IPS-NIHi11 (cell line): ENCODE measurements at regions not wholly inside any gene's neighbourhood (a gene's known extent, or its start where the extent isn't known, plus 50 kb on each side); places are given as distances from the start of the nearest gene placed in this dataset.
"Not testable (repeated sequence)": the region's sequence is repeated elsewhere in the genome, so short reads cannot be mapped to it uniquely, and the experiment has no call there.

Experiments used
- DNase-seq: peaks from one replicate; pipeline ENCODE4 v3.0.0; 2012; ENCODE audit warnings: mixed read lengths, low spot score

DNA sequence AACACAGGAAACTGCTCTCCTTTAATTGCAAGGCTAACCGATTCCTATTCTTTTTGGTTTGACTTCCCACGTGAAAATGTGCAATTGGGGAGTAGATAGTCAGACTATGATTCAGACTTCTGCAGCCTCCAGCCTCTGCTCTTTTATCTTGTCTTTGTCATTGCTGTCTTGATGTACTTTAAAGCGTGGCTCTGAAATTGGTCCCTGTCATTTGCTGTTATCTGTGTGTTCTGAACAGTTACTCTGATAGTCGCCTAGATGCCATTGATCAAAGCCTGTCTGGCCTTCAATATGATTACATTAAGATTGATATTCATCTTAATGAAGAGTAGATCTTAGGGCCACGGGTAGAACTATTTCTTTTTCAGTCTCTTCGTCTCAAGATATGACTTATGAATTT lies 799.2 kb downstream of the REEP3 start:
- DNase-seq, result no peak

DNA sequence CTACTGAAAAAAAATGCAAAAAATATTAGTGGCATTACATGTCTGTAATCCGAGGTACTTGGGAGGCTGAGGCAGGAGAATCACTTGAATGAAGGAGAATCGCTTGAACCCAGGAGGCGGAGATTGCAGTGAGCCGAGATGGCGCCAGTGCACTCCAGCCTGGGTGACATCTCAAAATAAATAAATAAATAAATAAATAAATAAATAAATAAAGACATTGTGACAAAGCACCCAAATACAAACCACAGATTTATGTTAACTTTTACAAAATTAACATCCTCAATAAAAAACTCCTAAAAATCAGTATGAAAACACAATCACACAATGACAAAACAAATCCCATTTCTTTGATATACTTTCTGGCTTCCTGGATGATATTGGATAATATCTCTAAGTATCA lies 808.3 kb downstream of the REEP3 start:
- no peak for DNase-seq

DNA sequence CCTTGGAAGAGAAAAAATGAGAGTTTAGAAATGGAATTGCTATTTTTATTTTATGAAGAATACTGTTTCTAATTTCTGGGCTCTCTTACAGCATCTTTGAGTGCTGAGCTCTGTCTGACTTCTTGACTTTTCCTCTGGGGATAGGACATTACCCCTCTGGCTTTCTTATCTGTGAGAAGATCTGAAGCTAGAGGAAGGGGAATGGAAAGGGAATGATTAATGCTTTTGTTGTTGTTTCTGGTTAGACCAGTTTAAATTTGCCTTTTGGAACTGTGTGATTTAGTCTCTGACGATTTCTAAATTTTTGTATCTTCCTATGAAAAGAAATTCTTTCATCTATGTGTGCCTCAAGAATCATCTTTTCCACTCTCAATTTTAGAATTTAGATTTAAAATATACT lies 811.4 kb downstream of the REEP3 start:
- DNase-seq, result no peak

DNA sequence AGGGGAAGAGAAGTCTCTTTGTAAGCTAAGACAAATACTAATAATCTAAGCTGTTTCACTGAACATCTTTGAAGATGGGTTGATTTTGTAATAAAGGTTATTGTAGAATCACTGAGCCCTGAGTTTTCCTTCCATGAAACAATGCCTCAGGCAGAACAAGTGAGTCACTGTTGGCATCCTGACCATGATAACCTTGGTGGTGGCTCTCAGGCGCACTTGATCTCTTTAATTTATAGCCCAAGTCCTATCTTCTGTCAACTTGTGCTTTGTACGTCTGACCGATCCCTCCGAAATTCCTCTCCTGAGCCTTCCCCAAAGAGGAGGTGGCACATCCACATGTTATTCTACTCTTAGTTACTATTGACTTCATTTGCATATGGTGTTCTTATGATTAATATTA lies 812.9 kb downstream of the REEP3 start:
- no peak for DNase-seq

DNA sequence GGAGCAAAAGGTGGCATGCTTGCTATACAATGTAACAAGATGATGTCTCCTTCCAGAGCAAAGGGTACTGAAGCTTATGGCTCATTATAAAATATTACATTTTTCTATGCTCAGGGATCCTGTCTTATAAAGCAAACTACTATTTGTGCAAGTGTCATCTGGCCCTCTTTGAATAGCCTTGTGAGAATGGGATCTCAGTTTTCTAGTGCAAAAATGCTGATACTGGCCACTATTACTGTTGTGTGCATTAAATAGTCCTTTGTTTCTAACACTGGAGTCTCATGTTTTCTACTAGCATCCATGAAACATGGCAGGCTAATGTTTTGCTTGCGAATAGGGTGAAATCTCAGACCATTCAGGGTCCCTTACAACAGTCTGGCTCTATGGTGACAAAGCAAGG lies 823.0 kb downstream of the REEP3 start:
- DNase-seq, result no peak

DNA sequence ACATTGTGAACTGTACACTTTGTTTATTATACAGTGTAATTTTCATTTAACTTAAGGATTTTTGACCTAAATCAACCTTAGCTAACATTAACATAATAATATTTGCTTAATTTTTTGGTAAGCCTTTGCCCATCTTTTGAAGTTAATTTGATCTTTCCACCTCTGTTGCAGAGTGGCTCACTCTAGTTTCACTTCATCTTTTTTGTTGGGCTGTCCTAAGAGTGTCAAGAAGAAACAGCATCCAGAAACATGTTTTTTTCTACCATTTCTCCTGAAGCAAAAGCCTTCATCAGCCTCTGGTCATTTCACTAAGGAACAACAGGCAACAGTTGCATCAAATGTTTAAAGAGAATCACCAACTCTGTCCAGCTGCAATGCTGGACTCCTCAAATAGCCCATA lies 824.7 kb downstream of the REEP3 start:
- no peak for DNase-seq

DNA sequence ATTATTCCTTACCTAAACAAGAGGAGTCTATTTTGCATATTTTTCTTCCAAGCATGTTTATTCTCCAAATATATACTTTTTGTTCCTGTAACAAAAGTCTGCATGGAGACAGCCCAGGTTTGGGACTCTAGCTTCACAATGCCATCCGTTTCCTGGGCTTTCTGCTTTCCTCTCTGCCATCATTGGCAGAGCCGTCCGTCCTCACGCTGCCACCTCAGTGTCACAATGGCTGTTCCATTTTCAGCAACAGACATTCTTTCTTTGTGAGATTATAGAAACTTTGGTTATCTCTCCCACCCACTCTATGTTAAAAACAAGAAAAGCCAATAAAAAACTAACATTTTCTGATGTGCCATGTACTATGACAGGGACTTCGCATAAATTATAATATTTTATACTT lies 825.2 kb downstream of the REEP3 start:
- no peak for DNase-seq

DNA sequence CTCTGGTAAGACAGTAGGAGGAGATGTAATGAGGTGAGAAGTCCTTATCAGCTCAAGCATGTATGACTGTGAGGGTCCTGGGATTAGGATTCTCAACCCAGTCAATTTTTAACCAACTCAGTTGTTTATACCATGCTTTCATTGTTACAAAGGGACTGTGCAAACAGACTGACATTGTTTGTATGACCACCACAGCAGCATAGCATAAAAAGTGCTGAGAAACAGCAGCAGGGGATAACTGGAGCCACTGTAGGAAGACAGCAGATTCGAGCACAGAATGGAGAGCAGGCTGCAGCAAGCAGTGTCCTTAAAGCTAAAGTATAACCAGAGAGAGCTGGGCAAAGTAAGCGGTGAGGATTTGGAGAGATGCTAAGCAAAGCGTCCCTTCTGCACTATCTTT lies 829.5 kb downstream of the REEP3 start:
- DNase-seq, result no peak

DNA sequence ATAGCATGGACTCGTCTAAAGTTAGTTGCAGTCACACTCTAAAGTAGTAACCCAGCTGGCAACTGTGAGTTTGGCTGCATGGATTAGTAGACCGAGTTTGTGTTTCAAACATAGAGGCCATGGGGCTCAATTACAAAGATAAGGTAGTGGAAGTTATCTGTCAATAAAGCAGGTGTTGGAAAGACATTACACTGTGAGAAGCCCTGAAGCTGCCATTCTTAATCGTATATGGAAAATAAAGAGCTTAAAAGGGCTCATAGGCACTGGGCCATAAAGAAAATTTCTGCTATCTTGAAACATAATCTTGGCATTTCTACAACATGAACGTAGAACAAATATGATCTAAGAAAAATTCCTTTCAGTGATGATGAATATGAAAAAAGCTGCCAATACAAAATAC lies 837.7 kb downstream of the REEP3 start:
- DNase-seq, result no peak

DNA sequence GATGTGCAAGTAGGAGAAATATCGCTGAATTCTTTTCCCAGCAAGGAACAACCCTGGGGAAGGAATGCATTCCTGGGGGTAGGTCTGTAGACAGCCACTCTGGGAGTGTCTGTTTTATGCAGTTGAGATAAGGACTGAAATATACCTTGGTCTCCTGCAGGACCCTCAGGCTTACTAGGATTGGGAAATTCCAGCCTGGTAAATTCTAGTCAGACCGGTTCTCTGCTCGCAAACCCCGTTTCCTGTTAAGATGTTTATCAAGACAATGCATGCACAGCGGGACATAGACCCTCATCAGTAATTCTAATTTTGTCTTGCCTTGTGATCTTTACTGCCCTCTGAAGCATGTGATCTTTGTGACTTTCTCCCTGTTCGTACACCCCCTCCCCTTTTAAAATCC lies 839.0 kb downstream of the REEP3 start:
- not testable (repeated sequence) for DNase-seq

DNA sequence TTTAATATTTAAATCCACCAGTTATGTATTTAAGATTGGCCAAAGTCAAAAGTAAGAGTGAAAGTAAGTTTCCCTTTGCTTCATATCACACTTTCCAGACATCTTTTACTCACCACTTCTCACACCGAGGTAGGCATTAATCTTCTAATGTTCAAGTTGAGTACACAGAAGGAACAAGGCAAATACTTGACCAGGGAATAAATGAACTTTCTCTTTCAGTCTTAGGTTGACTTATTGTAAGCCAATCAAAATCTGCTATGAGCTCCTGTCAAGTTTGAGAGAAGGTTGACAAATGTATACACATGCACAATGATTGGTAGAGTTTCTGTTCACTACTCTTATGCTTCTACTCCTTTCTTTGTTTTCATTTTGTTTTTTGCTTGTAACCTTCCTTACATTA lies 842.5 kb downstream of the REEP3 start:
- DNase-seq, result no peak

DNA sequence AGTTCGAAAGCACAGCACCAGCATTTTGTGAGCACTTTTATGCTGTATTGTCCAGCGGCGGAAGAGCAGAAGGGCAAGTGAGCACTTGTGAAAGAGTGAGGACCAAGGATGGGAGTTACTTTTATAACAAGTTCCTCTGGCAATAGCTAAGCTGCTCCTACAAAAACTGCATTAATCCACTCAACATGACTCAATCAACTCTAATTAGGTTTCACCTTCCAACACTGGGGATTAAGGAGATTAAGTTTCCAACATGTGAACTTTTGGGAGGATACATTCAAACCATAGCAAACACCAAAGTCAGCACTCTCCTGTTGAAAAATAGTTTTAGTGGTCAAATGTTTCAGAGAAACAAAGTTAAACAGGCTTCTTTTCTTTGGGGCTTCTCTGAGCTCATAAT lies 844.5 kb downstream of the REEP3 start:
- no peak for DNase-seq

DNA sequence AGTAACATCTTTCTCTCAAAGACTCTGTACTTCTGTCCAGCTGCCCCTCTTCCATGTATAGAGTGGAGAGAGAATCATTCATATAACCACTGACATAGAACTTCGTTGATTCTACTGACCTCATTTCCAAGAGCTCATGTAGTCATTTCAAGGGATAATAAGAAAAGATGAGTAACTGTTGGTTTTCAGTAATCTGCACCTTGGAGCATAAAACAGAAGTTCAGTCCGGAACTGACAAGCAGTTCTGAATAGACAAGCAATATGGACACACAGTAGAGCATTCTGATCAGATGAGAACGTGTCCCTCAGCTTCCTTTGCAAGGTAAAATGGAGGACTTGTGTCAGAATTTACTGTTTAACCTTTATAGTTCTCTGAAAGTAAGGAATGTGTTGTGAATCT lies 847.1 kb downstream of the REEP3 start:
- DNase-seq, result no peak

DNA sequence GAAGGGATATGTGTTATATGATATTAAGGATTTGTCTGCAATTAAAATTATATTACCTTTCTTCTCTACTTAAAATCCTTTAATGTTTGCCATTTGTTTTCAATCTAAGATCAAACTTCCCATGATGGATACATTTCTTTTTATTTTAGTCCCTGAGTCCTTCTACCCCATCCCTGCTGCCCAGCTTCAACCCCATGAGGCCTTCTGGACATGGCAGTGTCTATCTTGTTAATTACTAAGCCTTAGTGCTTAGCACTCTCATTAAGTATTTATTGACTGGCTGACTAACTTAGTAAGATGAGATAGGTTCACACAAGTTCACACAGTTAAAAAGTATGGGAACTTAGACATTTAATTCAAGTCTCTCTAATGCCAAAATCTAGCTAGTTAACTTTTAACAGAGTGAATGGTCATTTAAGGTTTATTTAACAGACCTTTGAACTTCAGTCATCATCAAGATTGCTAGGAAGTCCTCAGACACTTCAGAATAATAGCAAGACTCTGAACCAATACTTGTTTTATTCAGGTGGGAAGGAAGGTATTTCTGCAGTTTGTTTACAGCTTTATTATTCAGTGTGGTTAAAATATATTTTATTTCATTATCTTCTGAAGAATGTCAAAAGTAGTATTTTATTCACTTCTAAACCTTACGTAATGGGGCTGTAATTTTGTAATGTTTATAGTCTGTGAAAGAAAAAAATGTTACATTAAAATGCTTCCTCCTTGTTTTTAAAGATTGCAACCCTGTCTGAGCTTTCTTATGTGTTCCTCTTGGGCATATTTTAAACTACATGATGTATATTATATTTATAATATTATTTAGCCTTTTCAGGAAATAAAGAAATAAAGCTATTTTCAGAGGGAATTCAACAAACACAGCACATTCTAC lies 848.9 kb downstream of the REEP3 start:
- DNase-seq, result no peak

DNA sequence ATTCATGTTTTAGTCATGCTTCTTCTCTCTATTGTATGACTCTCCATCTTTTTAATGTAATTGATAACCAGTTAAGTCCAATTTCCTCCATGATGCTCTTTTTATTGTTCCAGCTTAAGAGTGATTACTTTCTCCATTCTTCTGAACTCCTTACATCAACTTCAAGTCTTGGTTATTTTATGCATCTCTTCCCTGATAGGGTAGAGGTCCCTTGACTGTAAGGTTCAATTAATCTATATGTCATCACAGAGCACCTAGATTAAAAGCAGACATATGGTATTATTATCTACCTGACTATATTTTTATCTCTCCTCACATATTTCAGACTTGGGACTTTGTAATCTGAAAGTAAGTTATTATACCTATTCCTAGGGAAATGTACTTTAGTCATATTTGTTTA lies 853.1 kb downstream of the REEP3 start:
- no peak for DNase-seq

DNA sequence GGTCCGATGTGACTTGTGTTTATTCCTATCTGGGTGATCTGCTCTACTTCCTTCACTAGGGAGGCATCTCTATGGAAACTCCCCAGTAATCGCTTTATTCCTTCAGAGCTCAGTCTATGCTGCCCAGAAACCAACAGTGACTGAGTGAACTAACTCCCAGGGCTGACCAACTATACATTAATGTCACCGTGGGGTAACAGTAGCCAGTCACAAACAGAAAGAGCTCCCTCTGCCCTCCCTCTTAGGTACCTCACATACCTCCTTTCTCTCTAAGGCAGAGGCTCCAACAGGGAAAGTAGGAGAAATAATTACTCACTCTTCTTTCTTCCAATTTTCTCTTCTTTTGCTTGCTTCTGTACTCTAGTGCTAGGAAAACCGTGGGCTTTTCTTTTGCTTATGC lies 855.0 kb downstream of the REEP3 start:
- peak; percentile 53 for DNase-seq

DNA sequence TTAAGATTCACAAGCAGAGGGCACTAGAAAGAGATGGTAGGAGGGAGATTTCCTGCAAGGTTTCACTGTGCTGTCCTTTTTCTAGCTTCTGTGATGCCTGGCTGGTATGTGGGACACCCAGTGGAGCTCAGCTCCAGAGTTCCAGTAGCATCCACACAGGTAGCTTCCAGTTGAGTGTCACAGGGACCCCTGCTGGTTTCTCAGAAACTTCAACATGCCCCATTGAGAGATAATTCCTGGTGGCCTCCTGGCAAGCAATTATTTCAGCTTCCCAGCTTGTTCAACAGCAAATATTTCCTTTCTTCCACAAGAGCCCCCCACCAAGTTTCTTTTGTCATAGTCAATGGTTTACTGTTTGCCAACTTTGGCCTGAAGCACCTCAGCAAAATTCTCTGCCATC lies 858.7 kb downstream of the REEP3 start:
- no peak for DNase-seq

DNA sequence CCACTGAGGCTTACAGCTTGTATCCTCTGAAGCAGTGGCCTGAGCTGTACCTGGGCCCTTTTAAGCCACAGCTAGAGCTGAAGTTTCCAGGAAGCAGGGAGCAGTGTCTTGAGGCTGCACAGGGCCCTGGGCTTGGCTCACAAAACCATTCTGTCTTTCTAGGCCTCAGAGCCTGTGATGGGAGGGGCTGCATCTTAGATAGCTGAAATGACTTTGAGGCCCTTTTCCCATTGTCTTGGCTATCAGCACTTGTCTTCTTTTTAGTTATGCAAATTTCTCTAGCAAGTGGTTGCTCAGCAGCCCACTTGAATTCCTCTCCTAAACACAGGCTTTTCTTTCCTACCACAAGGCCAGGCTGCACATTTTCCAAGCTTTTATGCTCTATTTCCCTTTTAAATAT lies 864.2 kb downstream of the REEP3 start:
- peak; percentile 56 for DNase-seq

DNA sequence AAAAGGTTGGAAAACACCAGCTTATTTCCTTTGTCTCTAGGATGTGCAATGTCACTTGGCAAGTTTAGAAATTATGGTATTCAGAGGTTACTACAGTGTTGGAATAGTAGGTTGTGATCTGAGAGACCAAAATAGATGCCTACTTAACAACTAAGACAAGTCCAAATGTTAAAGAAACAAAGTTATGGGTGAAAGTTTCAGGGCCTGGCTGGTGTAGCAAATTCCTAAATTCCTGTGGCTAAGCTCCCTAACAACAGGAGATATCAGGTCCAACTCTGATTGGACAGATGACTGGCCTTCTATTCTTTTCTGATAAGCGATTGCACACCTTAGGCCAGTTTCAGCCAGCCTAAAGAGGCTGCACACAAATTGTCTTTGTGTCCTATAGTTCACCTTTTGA lies 873.5 kb downstream of the REEP3 start:
- no peak for DNase-seq

DNA sequence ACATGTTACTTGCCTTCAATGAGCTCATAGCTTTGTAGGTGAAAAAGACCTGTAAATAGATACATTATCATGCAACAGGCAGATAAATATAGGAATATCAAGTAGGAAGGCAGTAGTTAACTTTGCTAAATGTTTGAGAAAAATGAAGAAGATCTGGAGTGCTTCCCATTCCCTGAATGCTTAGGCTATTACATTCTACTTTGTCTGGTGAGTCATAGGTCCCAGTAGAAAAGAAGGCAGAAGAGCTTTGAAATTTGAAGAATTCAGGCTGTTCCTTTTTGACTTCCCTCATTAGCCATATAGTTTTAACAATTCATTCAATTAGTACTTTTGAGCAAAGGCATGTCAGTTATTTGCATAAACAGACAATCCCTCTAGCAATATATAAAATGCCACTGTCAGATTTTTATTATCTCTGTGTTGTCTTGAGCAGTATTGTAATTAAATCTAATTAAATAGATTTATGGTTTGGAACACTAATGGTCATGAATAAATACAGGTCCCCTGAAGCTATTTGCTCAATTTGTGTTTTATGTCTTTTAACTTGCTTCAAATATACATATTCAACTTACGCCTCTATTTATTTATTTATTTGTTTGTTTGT lies 875.0 kb downstream of the REEP3 start:
- no peak for DNase-seq

DNA sequence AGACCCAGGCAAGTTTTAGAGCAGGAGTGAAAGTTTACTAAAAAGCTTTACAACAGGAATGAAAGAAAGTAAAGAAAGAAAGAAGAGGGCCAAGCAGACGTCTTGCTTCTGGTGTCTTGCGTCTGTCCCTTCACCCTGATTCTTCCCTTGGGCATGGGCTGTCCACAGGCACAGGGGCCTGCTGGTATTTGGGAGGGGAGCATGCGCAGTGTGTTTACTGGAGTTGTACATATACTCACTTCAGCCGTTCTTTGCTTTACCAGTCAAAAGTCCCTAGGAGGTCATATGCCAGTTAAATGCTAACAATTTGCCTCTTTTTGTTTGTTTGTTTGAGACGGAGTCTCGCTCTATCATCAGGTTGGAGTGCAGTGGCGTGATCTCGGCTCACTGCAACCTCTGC lies 875.9 kb downstream of the REEP3 start:
- DNase-seq, result no peak

DNA sequence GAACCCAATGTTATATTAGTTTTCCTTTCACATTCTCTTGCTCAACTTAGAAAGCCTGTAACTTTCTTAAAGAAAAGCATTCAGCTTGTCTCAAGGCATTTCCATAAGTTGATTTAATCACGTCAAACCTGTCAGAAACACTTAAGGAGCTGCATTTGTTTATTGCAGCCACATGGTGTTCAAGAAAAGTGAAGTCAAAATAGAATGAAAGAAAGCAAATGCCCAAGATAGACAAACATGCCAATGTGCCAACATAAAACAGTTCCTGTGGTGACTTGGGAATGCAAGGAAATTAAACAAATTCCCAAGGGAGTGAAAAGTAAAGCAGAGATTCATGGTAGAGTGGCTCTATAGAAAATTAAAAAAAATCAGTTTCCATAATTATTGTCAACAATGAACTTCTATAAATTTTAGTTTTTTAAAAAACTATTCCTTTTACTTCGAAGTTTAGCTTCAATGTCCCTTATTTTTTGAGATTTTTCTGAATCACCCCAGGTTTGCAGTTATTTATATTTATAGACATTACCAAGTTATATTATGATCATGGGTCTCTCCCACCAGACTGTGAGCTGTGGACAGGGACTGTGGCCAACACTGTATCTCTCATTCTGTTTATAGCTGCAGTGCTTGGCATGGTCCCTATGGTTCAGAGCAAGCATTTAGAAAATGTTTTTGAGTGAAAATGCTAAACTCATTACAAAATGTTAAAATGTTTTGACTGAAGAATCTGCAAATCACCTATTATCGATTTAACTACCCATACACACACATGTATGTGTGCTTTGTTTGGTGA lies 887.4 kb downstream of the REEP3 start:
- DNase-seq, result no peak

DNA sequence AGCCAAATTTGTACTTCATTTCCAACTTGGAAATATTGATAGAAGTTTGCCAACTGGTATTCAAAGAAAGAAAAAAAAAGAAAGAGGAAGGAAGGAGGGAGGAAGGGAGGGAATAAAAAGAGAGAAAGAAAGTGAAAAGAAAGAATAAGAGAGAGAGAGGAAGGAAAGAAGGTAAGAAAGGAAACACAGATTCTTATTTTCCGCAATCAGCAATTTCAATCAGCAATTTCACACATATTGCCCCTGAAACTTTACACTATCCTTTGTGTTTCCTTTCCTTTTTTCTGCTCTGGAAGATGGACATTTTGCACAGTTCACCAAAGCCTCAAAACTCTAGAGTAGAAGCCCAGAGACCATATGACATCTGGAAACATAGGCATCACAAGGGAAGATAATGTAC lies 888.1 kb downstream of the REEP3 start:
- DNase-seq, result no peak
